ENCODE measurements at regions not wholly inside any gene's neighbourhood (a gene's known extent, or its start where the extent isn't known, plus 50 kb on each side); places are given as distances from the start of the nearest gene placed in this dataset.

GRCh38 chr17:70780031-70780430 lies 610.7 kb downstream of the KCNJ2 start:
- TF ChIP-seq CTCF (conservative IDR thresholded peaks at IDR 0.05; ENCODE audit: low read length), result no peak
- TF ChIP-seq EZH2phosphoT487 (IDR thresholded peaks at IDR 0.05; ENCODE audit: borderline replicate concordance), result no peak

Data from Loucy (cell line).